ENCODE measurements at regions not wholly inside any gene's neighbourhood (a gene's known extent, or its start where the extent isn't known, plus 50 kb on each side); places are given as distances from the start of the nearest gene placed in this dataset.
A peak's percentile ranks its signal among the peaks of the same experiment; 100 is the strongest.

- no peak overlapping the region for H3K4me3 ChIP-seq
- no peak overlapping the region for H3K9ac ChIP-seq
- no peak overlapping the region for H3K4me2 ChIP-seq
- H4K20me1 ChIP-seq, result no peaks in the 10 kb centered on the region; a peak in 2 of 22 replicates
- no peak for TF ChIP-seq Cebpa-rat (IDR thresholded peaks at IDR 0.05)
- peaks cover 15 to 29% (median 20%) of the 10 kb centered on the region in 11 experiments for H3K9me3 ChIP-seq (replicated peaks in 1 of 11)
- no peak overlapping the region for H3K27ac ChIP-seq
- no peaks in the 10 kb centered on the region for H3K4me1 ChIP-seq
- no peaks in the 10 kb centered on the region; a peak in 1 of 22 replicates for H3K27me3 ChIP-seq
- H3K36me3 ChIP-seq, result 0 out of 22 replicates have a peak, but pooled peaks cover 0 to 4% (median 0%) of the 10 kb centered on the region in 11 experiments
These were observed 257.8 kb downstream of the RBFOX3 start for GRCh38 chr17:79353016-79353415.

- H3K9ac ChIP-seq, result no peak overlapping the region
- H3K36me3 ChIP-seq, result 0 out of 22 replicates have a peak, but pooled peaks cover 0 to 4% (median 0%) of the 10 kb centered on the region in 11 experiments
- TF ChIP-seq Cebpa-rat (IDR thresholded peaks at IDR 0.05), result no peak
- H4K20me1 ChIP-seq, result no peaks in the 10 kb centered on the region
- no peak overlapping the region for H3K4me3 ChIP-seq
- no peak overlapping the region for H3K27ac ChIP-seq
- H3K4me1 ChIP-seq, result no peaks in the 10 kb centered on the region
- peaks cover 15 to 29% (median 21%) of the 10 kb centered on the region in 11 experiments for H3K9me3 ChIP-seq (replicated peaks in 1 of 11)
- H3K27me3 ChIP-seq, result no peaks in the 10 kb centered on the region; a peak in 1 of 22 replicates
- H3K4me2 ChIP-seq, result no peak overlapping the region
These were observed 260.3 kb downstream of the RBFOX3 start for GRCh38 chr17:79350533-79350932.

GRCh38 chr17:79349506-79350400 is 261.1 kb downstream of the RBFOX3 start:
- no peak overlapping the region for H3K27ac ChIP-seq
- H3K4me1 ChIP-seq, result no peaks in the 10 kb centered on the region
- no peak for TF ChIP-seq Cebpa-rat (IDR thresholded peaks at IDR 0.05)
- no peaks in the 10 kb centered on the region for H4K20me1 ChIP-seq
- H3K9me3 ChIP-seq (replicated peaks in 1 of 11), result peaks cover 17 to 31% (median 25%) of the 10 kb centered on the region in 11 experiments
- no peak overlapping the region for H3K4me2 ChIP-seq
- no peak overlapping the region for H3K9ac ChIP-seq
- H3K27me3 ChIP-seq, result no peaks in the 10 kb centered on the region; a peak in 1 of 22 replicates
- H3K4me3 ChIP-seq, result no peak overlapping the region
- 0 out of 22 replicates have a peak, but pooled peaks cover 0 to 4% (median 0%) of the 10 kb centered on the region in 11 experiments for H3K36me3 ChIP-seq

GRCh38 chr17:79342376-79342775 is 267.8 kb downstream of the ENGASE start:
- H3K36me3 ChIP-seq, result no peaks in the 10 kb centered on the region
- no peak overlapping the region for H3K4me2 ChIP-seq
- no peak overlapping the region for H3K27ac ChIP-seq
- peaks cover 24 to 36% (median 29%) of the 10 kb centered on the region in 10 experiments for H3K4me1 ChIP-seq
- H3K9me3 ChIP-seq (replicated peaks in 1 of 11), result peaks cover 0 to 11% (median 7%) of the 10 kb centered on the region in 11 experiments; a peak in 9 of 22 replicates
- H4K20me1 ChIP-seq, result peaks cover 0 to 14% (median 0%) of the 10 kb centered on the region in 11 experiments; a peak in 4 of 22 replicates
- no peak overlapping the region for H3K9ac ChIP-seq
- no peak for TF ChIP-seq Cebpa-rat (IDR thresholded peaks at IDR 0.05)
- no peak overlapping the region for H3K4me3 ChIP-seq
- H3K27me3 ChIP-seq, result no peaks in the 10 kb centered on the region; a peak in 1 of 22 replicates

GRCh38 chr17:79341816-79342215 is 267.2 kb downstream of the ENGASE start:
- TF ChIP-seq Cebpa-rat (IDR thresholded peaks at IDR 0.05), result no peak
- Histone ChIP-seq H3K4me1 (peaks cover 24 to 36% (median 29%) of the 10 kb centered on the region in 10 experiments), H4K20me1 (peaks cover 0 to 14% (median 0%) of the 10 kb centered on the region in 11 experiments; a peak in 4 of 22 replicates), H3K9me3 (replicated peaks in 1 of 11) (peaks cover 0 to 11% (median 7%) of the 10 kb centered on the region in 11 experiments; a peak in 9 of 22 replicates), H3K27ac (no peak overlapping the region), H3K4me3 (no peak overlapping the region), H3K36me3 (no peaks in the 10 kb centered on the region), H3K27me3 (no peaks in the 10 kb centered on the region; a peak in 1 of 22 replicates), H3K4me2 (peak overlapping the region in 6 of 11 experiments; percentile 58 to 86 (median 66); a peak in 11 of 22 replicates), H3K9ac (no peak overlapping the region)

- no peak overlapping the region for H3K9ac ChIP-seq
- no peak overlapping the region for H3K4me3 ChIP-seq
These were observed 266.7 kb downstream of the ENGASE start for GRCh38 chr17:79341222-79341780.

GRCh38 chr17:79340333-79341221 is 266.0 kb downstream of the ENGASE start:
- Histone ChIP-seq H3K27ac (peak overlapping the region in 2 of 11 experiments; percentile 27 to 29; a peak in 1 of 22 replicates), H3K4me3 (no peak overlapping the region), H3K27me3 (no peaks in the 10 kb centered on the region; a peak in 1 of 22 replicates), H3K4me1 (peaks cover 24 to 36% (median 29%) of the 10 kb centered on the region in 10 experiments), H3K9me3 (replicated peaks in 1 of 11) (peaks cover 0 to 11% (median 4%) of the 10 kb centered on the region in 11 experiments; a peak in 9 of 22 replicates), H3K9ac (0 out of 22 replicates have a peak overlapping the region, but pooled peaks of 1 of the 11 experiments have one; percentile 29), H4K20me1 (peaks cover 0 to 18% (median 0%) of the 10 kb centered on the region in 11 experiments; a peak in 5 of 22 replicates), H3K36me3 (no peaks in the 10 kb centered on the region), H3K4me2 (peak overlapping the region; percentile 58 to 86 (median 67))
- no peak for TF ChIP-seq Cebpa-rat (IDR thresholded peaks at IDR 0.05)

More at GRCh38 chr17:79341222-79341780, 266.7 kb downstream of the ENGASE start:
- Histone ChIP-seq H4K20me1 (peaks cover 0 to 14% (median 0%) of the 10 kb centered on the region in 11 experiments; a peak in 5 of 22 replicates), H3K4me2 (peak overlapping the region; percentile 58 to 86 (median 67); a peak in 20 of 22 replicates), H3K9me3 (replicated peaks in 1 of 11) (peaks cover 0 to 11% (median 7%) of the 10 kb centered on the region in 11 experiments; a peak in 9 of 22 replicates), H3K27ac (no peak overlapping the region), H3K36me3 (no peaks in the 10 kb centered on the region), H3K27me3 (no peaks in the 10 kb centered on the region; a peak in 1 of 22 replicates), H3K4me1 (peaks cover 24 to 36% (median 29%) of the 10 kb centered on the region in 10 experiments)
- no peak for TF ChIP-seq Cebpa-rat (IDR thresholded peaks at IDR 0.05)

- no peaks in the 10 kb centered on the region; a peak in 1 of 22 replicates for H3K27me3 ChIP-seq
- peak overlapping the region in 9 of 11 experiments; percentile 8 to 86 (median 66); a peak in 15 of 22 replicates for H3K4me2 ChIP-seq
- no peak overlapping the region for H3K9ac ChIP-seq
- peaks cover 24 to 36% (median 29%) of the 10 kb centered on the region in 10 experiments for H3K4me1 ChIP-seq
- H3K27ac ChIP-seq, result no peak overlapping the region
- H3K36me3 ChIP-seq, result no peaks in the 10 kb centered on the region
- no peak for TF ChIP-seq Cebpa-rat (IDR thresholded peaks at IDR 0.05)
- no peak overlapping the region for H3K4me3 ChIP-seq
- peaks cover 0 to 18% (median 0%) of the 10 kb centered on the region in 11 experiments; a peak in 5 of 22 replicates for H4K20me1 ChIP-seq
- no peaks in the 10 kb centered on the region for H3K9me3 ChIP-seq (replicated peaks in 1 of 11)
These were observed 264.7 kb downstream of the ENGASE start for GRCh38 chr17:79339321-79339720.

Measured in BLaER1 treated with 17β-estradiol and CSF1 and Interleukin-3, amounts not matched to agents 10 nM and 100 nM (cell line).